ENCODE measurements at regions not wholly inside any gene's neighbourhood (a gene's known extent, or its start where the extent isn't known, plus 50 kb on each side); places are given as distances from the start of the nearest gene placed in this dataset.

- TF ChIP-seq POLR2A (IDR thresholded peaks at IDR 0.05) (no peak), POLR2AphosphoS5 (IDR thresholded peaks at IDR 0.05; ENCODE audit: insufficient read depth in 1 of 2, low read depth in 1 of 2) (no peak)
Measured at GRCh38 chr5:89972901-89973300, 436.7 kb downstream of the CETN3 start.
